Retinal pigment epithelial cell (primary cell): ENCODE measurements at regions not wholly inside any gene's neighbourhood (a gene's known extent, or its start where the extent isn't known, plus 50 kb on each side); places are given as distances from the start of the nearest gene placed in this dataset.

Experiments
- DNase-seq: peaks from one replicate; pipeline ENCODE4 v3.0.0-alpha.2; 2010; ENCODE audit warnings: low read depth
- H3K4me3 ChIP-seq: 2 replicates; pipeline ENCODE4 v1.5.1; 2011; ENCODE audit warnings: mild to moderate bottlenecking, low read length, control low read depth, moderate library complexity
- TF ChIP-seq, protein P1 (sequence below): conservative IDR thresholded peaks from 2 replicates; pipeline ENCODE4 v1.5.1; 2011; ENCODE audit warnings: low read depth, low read length, control low read depth, inconsistent platforms

DNA sequence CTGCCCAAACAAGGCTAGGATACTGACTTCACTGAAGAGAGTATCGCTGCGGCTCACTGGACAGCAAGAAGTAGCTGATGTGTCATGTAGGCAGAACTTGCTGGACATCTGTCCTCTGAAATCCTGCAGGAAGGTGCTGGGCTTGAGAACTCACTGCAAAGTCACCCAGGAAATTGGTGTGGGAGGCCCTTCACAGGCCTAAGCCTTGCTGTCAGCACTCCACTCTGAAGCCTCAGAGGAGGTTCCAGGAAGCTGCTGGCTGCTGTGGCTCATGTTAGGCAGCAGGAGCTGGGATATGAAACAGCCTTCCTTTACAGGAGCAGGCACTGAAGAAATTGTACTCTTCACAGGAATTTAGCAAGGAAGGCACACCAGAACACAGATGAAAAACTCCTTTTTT, 88.3 kb upstream of the CCDC68 start:
- no peak for DNase-seq
- H3K4me3 ChIP-seq, result no peak overlapping the region
- TF ChIP-seq, protein P1, sequence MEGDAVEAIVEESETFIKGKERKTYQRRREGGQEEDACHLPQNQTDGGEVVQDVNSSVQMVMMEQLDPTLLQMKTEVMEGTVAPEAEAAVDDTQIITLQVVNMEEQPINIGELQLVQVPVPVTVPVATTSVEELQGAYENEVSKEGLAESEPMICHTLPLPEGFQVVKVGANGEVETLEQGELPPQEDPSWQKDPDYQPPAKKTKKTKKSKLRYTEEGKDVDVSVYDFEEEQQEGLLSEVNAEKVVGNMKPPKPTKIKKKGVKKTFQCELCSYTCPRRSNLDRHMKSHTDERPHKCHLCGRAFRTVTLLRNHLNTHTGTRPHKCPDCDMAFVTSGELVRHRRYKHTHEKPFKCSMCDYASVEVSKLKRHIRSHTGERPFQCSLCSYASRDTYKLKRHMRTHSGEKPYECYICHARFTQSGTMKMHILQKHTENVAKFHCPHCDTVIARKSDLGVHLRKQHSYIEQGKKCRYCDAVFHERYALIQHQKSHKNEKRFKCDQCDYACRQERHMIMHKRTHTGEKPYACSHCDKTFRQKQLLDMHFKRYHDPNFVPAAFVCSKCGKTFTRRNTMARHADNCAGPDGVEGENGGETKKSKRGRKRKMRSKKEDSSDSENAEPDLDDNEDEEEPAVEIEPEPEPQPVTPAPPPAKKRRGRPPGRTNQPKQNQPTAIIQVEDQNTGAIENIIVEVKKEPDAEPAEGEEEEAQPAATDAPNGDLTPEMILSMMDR, result no peak

DNA sequence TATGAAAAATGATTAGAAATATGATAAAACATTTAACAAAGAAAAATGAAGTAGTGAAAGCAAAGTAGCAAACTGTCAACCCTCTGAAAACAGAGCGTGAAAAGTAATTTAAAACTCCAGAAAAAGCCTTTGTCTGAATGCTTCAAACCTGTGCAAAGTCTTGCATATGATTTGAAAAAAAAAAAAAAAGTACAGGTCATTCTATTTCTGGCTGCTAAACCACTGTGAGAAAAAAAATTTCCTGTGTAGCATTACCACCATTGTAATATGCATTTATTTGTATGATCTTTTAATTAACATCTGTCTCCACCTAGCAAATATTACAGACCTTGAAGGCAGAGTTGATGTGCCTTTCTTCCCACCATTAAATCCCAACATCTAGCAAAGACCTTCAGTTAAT, 82.1 kb upstream of the CCDC68 start:
- TF ChIP-seq, protein P1, result no peak
- DNase-seq, result no peak
- H3K4me3 ChIP-seq, result no peak overlapping the region

DNA sequence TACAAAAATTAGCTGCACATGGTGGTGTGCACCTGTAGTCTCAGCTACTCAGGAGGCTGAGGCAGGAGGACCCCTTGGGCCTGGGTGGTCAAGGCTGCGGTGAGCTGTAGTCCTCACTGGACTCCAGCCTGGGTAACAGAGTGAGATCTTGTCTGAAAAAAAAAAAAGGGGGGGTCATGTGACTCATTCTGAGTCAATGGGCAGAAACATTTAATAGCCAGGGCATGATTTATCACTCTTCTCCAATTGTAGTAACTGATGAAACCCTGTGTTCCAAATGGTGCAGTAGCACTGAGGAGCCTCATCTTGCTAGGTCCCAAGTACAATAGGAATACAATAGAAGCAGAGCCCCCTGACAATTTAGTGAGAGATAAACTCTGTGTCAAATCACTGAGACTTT, 78.9 kb upstream of the CCDC68 start:
- no peak overlapping the region for H3K4me3 ChIP-seq

DNA sequence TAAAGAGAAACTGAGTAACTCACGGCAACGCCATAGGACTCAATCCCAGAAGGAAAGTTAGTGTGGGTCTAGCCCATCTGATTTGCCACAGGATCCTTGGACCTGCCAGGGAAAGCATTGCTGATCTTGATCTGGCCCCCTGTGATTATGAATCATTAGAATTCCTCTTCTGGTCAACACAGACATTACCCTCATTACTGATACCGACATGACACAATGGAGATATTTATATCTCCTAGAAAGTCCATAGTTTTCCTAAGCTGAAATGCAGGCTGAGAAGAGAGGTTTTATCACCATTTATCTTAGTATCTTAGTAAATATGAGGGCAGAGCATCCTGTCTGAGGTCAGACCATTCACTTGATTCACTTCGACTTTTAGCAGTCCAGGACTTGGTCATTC, 75.5 kb upstream of the CCDC68 start:
- H3K4me3 ChIP-seq, result no peak overlapping the region
- TF ChIP-seq, protein P1, result no peak
- DNase-seq, result no peak

More for the DNA sequence above, 78.9 kb upstream of the CCDC68 start:
- no peak for DNase-seq
- TF ChIP-seq, protein P1, result no peak

DNA sequence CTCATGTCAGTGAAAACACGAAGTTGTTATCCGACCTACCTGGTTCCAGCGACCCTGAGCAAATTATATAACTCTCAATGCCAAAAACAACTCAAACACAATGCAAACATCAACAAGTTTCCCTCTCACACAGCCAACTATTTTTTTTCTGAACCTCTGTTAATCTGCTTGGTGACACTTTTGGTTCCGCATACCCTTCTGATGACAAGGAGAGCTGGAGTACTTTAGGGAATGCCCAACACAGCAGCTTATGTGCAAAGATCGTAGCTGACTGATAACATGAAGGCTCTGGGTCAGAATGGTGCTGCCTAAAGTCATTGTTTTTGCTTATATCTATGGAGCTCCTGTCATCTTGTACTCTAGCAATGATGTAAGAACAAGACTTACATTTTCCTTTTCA, 72.7 kb upstream of the CCDC68 start:
- TF ChIP-seq, protein P1, result no peak
- no peak for DNase-seq
- no peak overlapping the region for H3K4me3 ChIP-seq

DNA sequence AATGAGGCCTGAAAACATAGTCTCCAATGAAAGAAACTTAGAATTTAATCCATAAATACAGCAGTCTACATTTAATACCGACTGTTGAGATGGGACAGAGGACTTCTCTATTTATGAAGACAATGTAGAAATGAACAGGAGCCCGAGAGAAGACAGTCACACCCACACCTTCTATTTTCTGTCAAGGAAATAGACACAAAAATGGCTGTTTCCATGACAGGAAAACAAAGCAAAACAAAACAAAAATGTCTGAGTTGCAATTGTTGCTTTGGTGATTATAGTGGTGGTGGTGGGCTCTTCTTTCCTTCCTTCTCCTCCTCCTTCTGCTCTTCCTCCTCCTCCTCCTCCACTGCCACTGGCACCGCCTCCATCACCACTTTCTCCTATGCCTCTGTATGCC, 72.3 kb upstream of the CCDC68 start:
- no peak for DNase-seq
- TF ChIP-seq, protein P1, result no peak
- no peak overlapping the region for H3K4me3 ChIP-seq

DNA sequence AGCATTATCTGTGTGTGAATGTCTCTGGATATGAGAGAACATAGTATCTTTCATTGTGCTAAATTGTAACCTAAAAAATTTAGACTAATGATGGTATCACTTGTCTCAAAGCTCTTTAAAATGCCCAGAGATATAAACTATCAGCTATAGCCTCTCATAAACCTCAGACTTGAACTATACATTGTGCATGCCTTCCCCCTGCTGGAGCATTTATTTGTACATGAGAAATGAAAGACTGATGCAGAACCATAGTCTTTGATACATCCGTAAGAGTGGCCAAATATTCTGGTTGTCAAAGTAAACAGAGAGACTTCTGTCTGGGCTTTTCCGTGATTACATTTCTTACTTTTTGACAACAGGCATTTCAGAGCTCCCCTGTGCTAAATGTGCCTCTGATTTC, 71.9 kb upstream of the CCDC68 start:
- TF ChIP-seq, protein P1, result no peak
- H3K4me3 ChIP-seq, result no peak overlapping the region
- no peak for DNase-seq
